ENCODE measurements at regions not wholly inside any gene's neighbourhood (a gene's known extent, or its start where the extent isn't known, plus 50 kb on each side); places are given as distances from the start of the nearest gene placed in this dataset.

- TF ChIP-seq CTCF (conservative IDR thresholded peaks at IDR 0.05; ENCODE audit: low read depth, low read length) = no peak
- TF ChIP-seq CEBPB (IDR thresholded peaks at IDR 0.05; ENCODE audit: low read depth, low read length) = no peak
- TF ChIP-seq POLR2A (IDR thresholded peaks at IDR 0.05; ENCODE audit: low read depth, low read length) = no peak
- no peak for TF ChIP-seq CHD1 (IDR thresholded peaks at IDR 0.05; ENCODE audit: low read depth, low read length)
- TF ChIP-seq RAD21 (IDR thresholded peaks at IDR 0.05; ENCODE audit: low read length) = no peak
- no peak for TF ChIP-seq RCOR1 (IDR thresholded peaks at IDR 0.05; ENCODE audit: insufficient replicate concordance, low read length)
- TF ChIP-seq USF2 (IDR thresholded peaks at IDR 0.05; ENCODE audit: low read depth, low read length) = no peak
- TF ChIP-seq MXI1 (IDR thresholded peaks at IDR 0.05; ENCODE audit: borderline replicate concordance, low read depth, low read length) = no peak
- TF ChIP-seq MAFK (IDR thresholded peaks at IDR 0.05; ENCODE audit: low read depth, low read length) = no peak
- no peak for TF ChIP-seq SMC3 (IDR thresholded peaks at IDR 0.05; ENCODE audit: low read depth, low read length)
- TF ChIP-seq BHLHE40 (IDR thresholded peaks at IDR 0.05; ENCODE audit: low read depth, low read length) = no peak
Observed at GRCh38 chr2:67246791-67247190, 150.3 kb upstream of the ETAA1 start.

All from IMR-90 (cell line).